Kidney (tissue), 13 donors: ENCODE measurements at regions not wholly inside any gene's neighbourhood (a gene's known extent, or its start where the extent isn't known, plus 50 kb on each side); places are given as distances from the start of the nearest gene placed in this dataset.
A peak's percentile ranks its signal among the peaks of the same experiment; 100 is the strongest.

Experiments
- DNase-seq, 5 donors: peaks; one replicate each; pipeline ENCODE4 v3.0.0-alpha.2; 2013 to 2020
- FAIRE-seq: peaks from 2 replicates; lab custom pipeline; 2012; peaks lifted over from hg19 to GRCh38; lab: Jason Lieb, UNC
- H3K27ac ChIP-seq, 2 donors: one replicate each; pipeline ENCODE4 v1.7.0; 2013; ENCODE audit warnings: low read depth in 2 of 2, low read length in 2 of 2, inconsistent platforms in 1 of 2
- H3K27me3 ChIP-seq: one replicate; pipeline ENCODE4 v1.7.1; 2013; ENCODE audit warnings: low read length, inconsistent platforms; ENCODE audit not compliant: control insufficient read depth, insufficient read depth
- H3K36me3 ChIP-seq, 3 donors: one replicate each; pipeline versions ENCODE4 v1.7.0 to v1.7.1; 2013; ENCODE audit warnings: low read length in 3 of 3, control low read depth in 1 of 3, inconsistent platforms in 1 of 3; ENCODE audit not compliant: insufficient read depth in 3 of 3, control insufficient read depth in 2 of 3
- H3K4me1 ChIP-seq, 3 donors: one replicate each; pipeline versions ENCODE4 v1.7.0 to v1.7.1; 2013; ENCODE audit warnings: low read length in 3 of 3, inconsistent platforms in 1 of 3, low read depth in 1 of 3; ENCODE audit not compliant: control insufficient read depth in 2 of 3, insufficient read depth in 2 of 3
- H3K4me3 ChIP-seq, 3 donors: one replicate each; pipeline versions ENCODE4 v1.7.0 to v1.8.1; 2013; ENCODE audit warnings: low read length in 3 of 3, control low read depth in 1 of 3, inconsistent platforms in 1 of 3
- H3K9ac ChIP-seq, 3 donors: one replicate each; pipeline versions ENCODE4 v1.7.0 to v1.7.1; 2013; ENCODE audit warnings: low read length in 3 of 3, control low read depth in 1 of 3, inconsistent platforms in 1 of 3
- H3K9me3 ChIP-seq, 3 donors: one replicate each; pipeline versions ENCODE4 v1.7.0 to v1.7.1; 2013; ENCODE audit warnings: low read length in 3 of 3, control low read depth in 1 of 3, inconsistent platforms in 1 of 3; ENCODE audit not compliant: control insufficient read depth in 2 of 3, insufficient read depth in 1 of 3
- CTCF ChIP-seq: IDR thresholded peaks from 3 replicates; pipeline ENCODE4 v1.5.1; 2012; ENCODE audit warnings: mild to moderate bottlenecking, moderate library complexity, borderline replicate concordance; ENCODE audit not compliant: insufficient read depth; ENCODE audit errors: extremely low read depth
- intact Hi-C: fragments of 100-400 bp; cut with DNase I; formaldehyde crosslinking; loops from one replicate; pipeline ENCODE4 v1.11.1; 2022
- donor health status: control.
- donor health status: control.
- donor health status: control.
- donor health status: control.
- donor health status: control.
- donor health status: DM: yes; HTN: yes; CAD: no.
- donor health status: Normal renal cell carcinoma (clear cell type).

DNA sequence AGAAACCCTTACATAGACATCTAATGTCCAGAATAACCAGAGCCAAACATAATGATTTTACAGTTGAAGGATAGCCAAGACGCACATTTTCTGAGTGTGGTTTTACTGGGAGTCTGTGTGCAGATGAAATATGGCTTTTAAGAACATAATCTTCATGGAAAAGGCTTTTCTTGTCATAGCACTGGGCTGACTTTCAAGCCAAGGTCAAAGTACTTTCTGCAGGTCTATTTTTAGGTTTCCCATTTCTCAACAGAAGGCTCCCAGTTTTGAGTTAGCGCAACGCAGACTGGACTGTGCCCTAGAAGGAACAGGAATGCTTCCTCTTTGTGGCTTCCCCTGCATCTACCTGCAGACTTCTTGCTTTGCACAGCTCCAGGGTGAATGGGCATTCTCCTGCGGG lies 92.3 kb upstream of the UPP2 start:
- peak in 2 of 5 donors; percentile 33 for DNase-seq
- Histone ChIP-seq H3K27ac (no peak overlapping the region), H3K4me3 (peak overlapping the region in 1 of 3 donors; percentile 1), H3K27me3 (no peaks in the 10 kb centered on the region), H3K9me3 (no peaks in the 10 kb centered on the region), H3K9ac (no peak overlapping the region), H3K36me3 (no peaks in the 10 kb centered on the region), H3K4me1 (no peaks in the 10 kb centered on the region)
- no peak for TF ChIP-seq CTCF
- intact Hi-C loops = no loop called here
- no peak for FAIRE-seq

DNA sequence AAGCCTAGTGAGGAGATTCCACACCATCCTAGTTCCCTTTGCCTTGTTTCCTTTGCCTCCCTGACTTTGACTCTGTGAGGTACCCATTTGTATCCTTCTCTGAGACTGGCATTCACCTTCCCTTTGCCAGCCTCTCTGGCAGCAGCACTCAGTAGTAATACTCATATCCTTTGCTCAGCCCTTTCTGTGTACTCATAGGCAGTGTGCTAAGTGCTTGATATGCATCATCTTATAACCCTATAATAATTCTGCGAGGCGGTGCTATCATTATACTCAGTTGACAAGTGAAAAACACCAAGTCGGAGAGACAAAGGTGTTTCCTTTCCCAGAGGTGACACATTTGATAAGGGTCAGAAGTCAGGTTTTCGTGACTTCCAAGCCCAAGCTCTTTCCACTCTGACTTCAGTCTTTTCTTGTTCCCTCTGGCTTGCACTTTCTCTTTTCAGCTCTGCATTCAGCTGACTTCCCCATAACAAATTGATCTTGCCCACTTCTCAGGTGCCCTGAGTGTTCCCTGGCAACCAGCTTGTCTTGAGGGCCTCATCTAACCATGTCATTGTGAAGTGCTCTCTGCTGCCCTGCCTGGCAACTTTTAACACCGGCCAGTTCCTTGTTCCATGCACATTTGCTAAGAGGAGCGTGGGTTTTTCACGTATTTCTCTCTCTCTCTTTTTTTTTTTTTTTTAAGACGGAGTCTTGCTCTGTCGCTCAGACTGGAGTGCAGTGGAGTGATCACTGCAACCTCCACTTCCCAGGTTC lies 94.5 kb upstream of the UPP2 start:
- TF ChIP-seq CTCF = no peak

DNA sequence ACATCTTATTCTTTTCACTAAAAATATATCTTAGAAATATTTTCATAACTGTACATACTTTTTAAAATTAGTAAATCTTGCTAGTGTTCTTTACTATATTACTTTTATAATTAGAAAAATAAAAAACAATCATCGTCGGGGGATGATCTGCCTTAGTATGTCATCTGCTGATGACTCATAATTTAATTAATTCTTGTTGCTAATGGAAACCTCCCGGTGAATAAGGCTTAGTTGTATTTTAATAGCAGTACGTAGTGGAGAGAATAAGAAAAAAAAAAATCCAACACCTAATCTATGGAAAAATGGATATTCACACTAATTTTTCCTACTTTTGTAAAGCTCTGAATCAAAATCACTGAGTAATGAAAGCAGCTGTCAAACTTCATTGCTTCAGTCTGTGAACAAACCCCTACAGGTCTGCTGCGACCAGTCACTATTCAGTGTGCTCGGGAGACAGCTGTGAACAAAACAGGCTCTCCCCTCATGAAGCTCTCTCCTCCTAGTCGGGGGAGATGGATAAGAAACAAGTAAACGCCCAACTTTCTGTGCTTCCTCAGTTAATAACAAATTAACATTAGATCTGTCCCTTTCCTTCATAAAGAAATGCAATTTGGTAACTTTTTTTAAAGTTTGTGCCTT lies 97.4 kb upstream of the UPP2 start:
- DNase-seq = no peak
- intact Hi-C loops = no loop called here
- Histone ChIP-seq H3K27me3 (no peaks in the 10 kb centered on the region), H3K9ac (no peak overlapping the region), H3K4me3 (no peak overlapping the region), H3K36me3 (no peaks in the 10 kb centered on the region), H3K4me1 (no peaks in the 10 kb centered on the region), H3K27ac (no peak overlapping the region), H3K9me3 (no peaks in the 10 kb centered on the region)
- no peak for TF ChIP-seq CTCF
- FAIRE-seq = peak; percentile 82

More for the DNA sequence above, 94.5 kb upstream of the UPP2 start:
- Histone ChIP-seq H3K9me3 (no peaks in the 10 kb centered on the region), H3K27me3 (no peaks in the 10 kb centered on the region), H3K9ac (no peak overlapping the region), H3K4me1 (no peaks in the 10 kb centered on the region), H3K4me3 (no peak overlapping the region), H3K27ac (no peak overlapping the region), H3K36me3 (no peaks in the 10 kb centered on the region)
- FAIRE-seq (no peak), DNase-seq (peak in 1 of 5 donors; percentile 18)
- intact Hi-C loops = no loop called here
